ENCODE measurements at regions not wholly inside any gene's neighbourhood (a gene's known extent, or its start where the extent isn't known, plus 50 kb on each side); places are given as distances from the start of the nearest gene placed in this dataset.

DNA sequence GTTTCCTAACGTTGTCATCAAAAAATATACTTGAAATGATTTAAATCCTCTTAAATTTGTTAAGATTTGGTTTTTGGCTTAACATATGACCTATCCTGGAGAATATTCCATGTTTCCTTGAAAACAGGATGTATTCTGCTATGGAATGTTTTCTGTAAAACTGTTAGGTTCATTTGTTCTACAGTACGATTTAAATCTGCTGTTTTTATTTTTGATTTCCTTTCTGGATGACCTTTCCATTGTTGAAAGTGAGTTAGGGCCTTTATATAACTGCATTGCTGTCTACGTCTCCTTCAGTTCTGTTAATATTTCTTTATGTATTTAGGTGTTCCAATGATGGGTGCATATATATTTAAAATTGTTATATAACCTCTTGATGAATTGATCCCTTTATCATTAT is 465.3 kb upstream of the ALCAM start:
- Histone ChIP-seq H3K14ac (ENCODE audit: insufficient read depth, low read length) (no peak overlapping the region), H4K5ac (ENCODE audit: insufficient read length, low read depth, low read length) (no peak overlapping the region), H3T11ph (ENCODE audit: low read length) (no peak overlapping the region), H2AFZ (ENCODE audit: low read length) (no peak overlapping the region), H3K9ac (ENCODE audit: extremely low read depth, insufficient read length, low read length) (no peak overlapping the region), H3K18ac (ENCODE audit: insufficient read length, low read depth, low read length) (no peak overlapping the region), H3K56ac (ENCODE audit: insufficient read length, low read depth, low read length) (no peak overlapping the region), H3K4ac (ENCODE audit: low read depth, low read length) (no peak overlapping the region), H2BK120ac (ENCODE audit: low read depth, low read length, poor library complexity, severe bottlenecking) (no peak overlapping the region), H3K27me3 (ENCODE audit: insufficient read depth, low read length) (no peaks in the 10 kb centered on the region), H3K27ac (ENCODE audit: insufficient read length, low read depth, low read length) (no peak overlapping the region), H4K20me1 (ENCODE audit: control insufficient read depth, insufficient read depth, insufficient read length) (no peaks in the 10 kb centered on the region), H2BK15ac (ENCODE audit: low read depth, low read length) (no peak overlapping the region), H2AK5ac (ENCODE audit: insufficient read length, low read length) (no peak overlapping the region), H2BK12ac (ENCODE audit: insufficient read length, low read depth, low read length) (no peak overlapping the region), H2BK5ac (ENCODE audit: insufficient read length, low read length) (no peak overlapping the region), H3K79me1 (ENCODE audit: insufficient read depth, low read depth, low read length, poor library complexity, severe bottlenecking) (no peaks in the 10 kb centered on the region), H3K23me2 (ENCODE audit: insufficient read length, low read depth, low read length, poor library complexity, severe bottlenecking) (no peaks in the 10 kb centered on the region), H3K4me2 (ENCODE audit: insufficient read depth, insufficient read length, low read length) (no peak overlapping the region), H3K4me1 (ENCODE audit: insufficient read depth, low read length) (no peaks in the 10 kb centered on the region), H3K9me3 (ENCODE audit: control insufficient read depth, low read depth, low read length) (no peaks in the 10 kb centered on the region), H3K23ac (ENCODE audit: insufficient read length, low read depth, low read length) (no peak overlapping the region), H2BK20ac (ENCODE audit: low read depth, low read length, poor library complexity, severe bottlenecking) (no peak overlapping the region), H4K91ac (ENCODE audit: insufficient read length, low read depth, low read length) (no peak overlapping the region), H4K8ac (replicated peaks; ENCODE audit: insufficient read length, low read depth, low read length) (no peak overlapping the region), H3K79me2 (ENCODE audit: insufficient read depth, low read length) (no peaks in the 10 kb centered on the region)
- Mint-ChIP-seq H3K4me1 (peaks cover 3 to 4% of the 10 kb centered on the region in 2 experiments; a peak in 2 of 4 replicates), H3K36me3 (ENCODE audit: insufficient read depth in 1 of 3, low read depth in 3 of 3) (peaks cover 0 to 16% (median 12%) of the 10 kb centered on the region in 3 experiments; a peak in 4 of 7 replicates), H3K27ac (no peak overlapping the region), H3K4me3 (no peak overlapping the region), H3K27me3 (ENCODE audit: low read depth) (no peaks in the 10 kb centered on the region), H3K9me3 (peaks cover 9 to 12% of the 10 kb centered on the region in 2 experiments)
- TF ChIP-seq, protein P1, sequence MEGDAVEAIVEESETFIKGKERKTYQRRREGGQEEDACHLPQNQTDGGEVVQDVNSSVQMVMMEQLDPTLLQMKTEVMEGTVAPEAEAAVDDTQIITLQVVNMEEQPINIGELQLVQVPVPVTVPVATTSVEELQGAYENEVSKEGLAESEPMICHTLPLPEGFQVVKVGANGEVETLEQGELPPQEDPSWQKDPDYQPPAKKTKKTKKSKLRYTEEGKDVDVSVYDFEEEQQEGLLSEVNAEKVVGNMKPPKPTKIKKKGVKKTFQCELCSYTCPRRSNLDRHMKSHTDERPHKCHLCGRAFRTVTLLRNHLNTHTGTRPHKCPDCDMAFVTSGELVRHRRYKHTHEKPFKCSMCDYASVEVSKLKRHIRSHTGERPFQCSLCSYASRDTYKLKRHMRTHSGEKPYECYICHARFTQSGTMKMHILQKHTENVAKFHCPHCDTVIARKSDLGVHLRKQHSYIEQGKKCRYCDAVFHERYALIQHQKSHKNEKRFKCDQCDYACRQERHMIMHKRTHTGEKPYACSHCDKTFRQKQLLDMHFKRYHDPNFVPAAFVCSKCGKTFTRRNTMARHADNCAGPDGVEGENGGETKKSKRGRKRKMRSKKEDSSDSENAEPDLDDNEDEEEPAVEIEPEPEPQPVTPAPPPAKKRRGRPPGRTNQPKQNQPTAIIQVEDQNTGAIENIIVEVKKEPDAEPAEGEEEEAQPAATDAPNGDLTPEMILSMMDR (conservative IDR thresholded peaks at IDR 0.05), result no peak
- DNase-seq, result no peak
- no CpG with 5 or more reads among the region's 3 CpGs for WGBS (ENCODE audit: extremely low coverage, insufficient read length, low lambda C conversion rate)
